HUES64 (cell line): ENCODE measurements at regions not wholly inside any gene's neighbourhood (a gene's known extent, or its start where the extent isn't known, plus 50 kb on each side); places are given as distances from the start of the nearest gene placed in this dataset.

Source experiments
- H3K27ac ChIP-seq: 2 replicates; pipeline ENCODE4 v1.7.0; 2013; ENCODE audit warnings: low read depth, low read length, inconsistent platforms
- H3K27me3 ChIP-seq: 2 replicates; pipeline ENCODE4 v1.6.1; 2013; ENCODE audit warnings: mild to moderate bottlenecking, low read length; ENCODE audit not compliant: insufficient read depth
- H3K36me3 ChIP-seq: 2 replicates; pipeline ENCODE4 v1.6.1; 2013; ENCODE audit warnings: mild to moderate bottlenecking, low read length; ENCODE audit not compliant: insufficient read depth
- H3K4me1 ChIP-seq: 2 replicates; pipeline ENCODE4 v1.6.1; 2013; ENCODE audit warnings: mild to moderate bottlenecking, low read length, moderate library complexity; ENCODE audit not compliant: insufficient read depth
- H3K4me3 ChIP-seq: 2 replicates; pipeline ENCODE4 v1.5.1; 2013; ENCODE audit warnings: mild to moderate bottlenecking, low read length, moderate library complexity
- H3K9ac ChIP-seq: 2 replicates; pipeline ENCODE4 v1.6.1; 2013; ENCODE audit warnings: mild to moderate bottlenecking, low read depth, low read length
- H3K9me3 ChIP-seq: 2 replicates; pipeline ENCODE4 v1.6.1; 2013; ENCODE audit warnings: low read depth, low read length; ENCODE audit not compliant: insufficient read depth
- WGBS: fragments of 150-250, 120-280 bp; methylation state at CpG from one replicate; pipeline ENCODE4 v1.1.7; 2013; ENCODE audit warnings: missing lambda C conversion rate; 5-methylcytosine and 5-hydroxymethylcytosine counted together

- no peak overlapping the region for H3K27ac ChIP-seq
- no peaks in the 10 kb centered on the region for H3K27me3 ChIP-seq
- no peaks in the 10 kb centered on the region for H3K4me1 ChIP-seq
- 94% methylated on average over 2 of the region's 2 CpGs for WGBS
- H3K9me3 ChIP-seq: no peaks in the 10 kb centered on the region
- no peaks in the 10 kb centered on the region for H3K36me3 ChIP-seq
- no peak overlapping the region for H3K9ac ChIP-seq
- H3K4me3 ChIP-seq: no peak overlapping the region
Observed at GRCh38 chr1:55478742-55479141, 263.6 kb upstream of the USP24 start.

GRCh38 chr1:55477953-55478352 is 262.8 kb upstream of the USP24 start:
- Histone ChIP-seq H3K9me3 (no peaks in the 10 kb centered on the region), H3K9ac (no peak overlapping the region), H3K36me3 (no peaks in the 10 kb centered on the region), H3K4me3 (no peak overlapping the region), H3K27me3 (no peaks in the 10 kb centered on the region), H3K27ac (no peak overlapping the region), H3K4me1 (no peaks in the 10 kb centered on the region)
- WGBS: 97% methylated on average over 4 of the region's 4 CpGs

GRCh38 chr1:55476445-55477015 is 261.4 kb upstream of the USP24 start:
- no peaks in the 10 kb centered on the region for H3K4me1 ChIP-seq
- no peaks in the 10 kb centered on the region for H3K36me3 ChIP-seq
- no peak overlapping the region for H3K27ac ChIP-seq
- no peak overlapping the region for H3K9ac ChIP-seq
- 94% methylated on average over 4 of the region's 6 CpGs for WGBS
- no peaks in the 10 kb centered on the region for H3K9me3 ChIP-seq
- no peak overlapping the region for H3K4me3 ChIP-seq
- no peaks in the 10 kb centered on the region for H3K27me3 ChIP-seq

DNA sequence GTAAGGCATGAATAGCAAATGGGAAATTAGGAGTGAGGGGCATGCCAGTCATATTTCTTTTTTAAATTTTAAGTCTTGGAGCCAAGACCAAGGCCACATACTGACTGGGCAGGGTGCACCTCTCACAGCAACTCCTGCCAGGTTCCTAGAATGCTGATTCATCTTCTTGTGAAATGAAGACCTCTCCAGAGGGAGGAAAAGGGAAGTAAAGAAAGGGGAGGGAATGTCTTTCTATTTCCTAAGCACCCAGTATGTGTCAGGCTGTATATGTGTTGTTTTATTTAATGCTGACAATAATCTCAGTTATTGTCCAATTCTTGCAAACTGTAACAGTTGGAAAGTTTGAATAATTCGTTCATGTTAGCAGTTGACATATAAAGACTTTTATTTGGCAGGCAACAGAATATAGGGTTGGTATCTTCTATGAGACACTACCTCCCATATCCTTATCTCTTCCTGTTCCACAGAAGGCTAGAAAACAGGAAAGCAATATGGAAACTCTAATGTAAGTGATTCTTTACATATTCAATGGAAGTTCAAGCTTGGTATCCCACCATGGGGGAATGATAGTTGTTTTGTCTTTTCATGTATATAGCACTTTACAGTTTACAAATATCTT is 259.1 kb upstream of the USP24 start:
- Histone ChIP-seq H3K4me1 (no peaks in the 10 kb centered on the region), H3K27ac (no peak overlapping the region), H3K9me3 (no peaks in the 10 kb centered on the region), H3K36me3 (no peaks in the 10 kb centered on the region), H3K9ac (no peak overlapping the region), H3K4me3 (no peak overlapping the region), H3K27me3 (no peaks in the 10 kb centered on the region)
- 100% methylated on average over 1 of the region's 1 CpG for WGBS

DNA sequence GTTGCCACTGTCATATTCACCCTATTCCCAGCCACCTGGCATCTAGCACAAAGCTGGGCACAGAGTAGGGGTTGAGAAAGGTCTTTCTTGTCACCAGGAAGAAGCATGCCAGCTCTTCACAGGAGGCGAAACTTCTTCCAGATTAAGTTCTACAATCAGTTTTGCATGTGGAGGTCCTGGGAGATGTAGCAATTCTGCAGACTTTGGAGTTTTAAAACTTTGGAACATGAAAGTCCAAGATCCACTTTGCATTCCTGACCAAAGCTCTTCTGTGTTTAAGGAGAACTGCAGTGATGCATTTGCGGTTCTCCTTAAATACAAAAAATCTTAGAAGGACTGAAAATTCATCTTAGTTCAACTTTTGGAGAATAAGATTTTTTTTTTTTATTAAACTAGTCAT is 258.5 kb upstream of the USP24 start:
- no peak overlapping the region for H3K9ac ChIP-seq
- WGBS: 100% methylated on average over 1 of the region's 2 CpGs

GRCh38 chr1:55472784-55473183 is 257.6 kb upstream of the USP24 start:
- Histone ChIP-seq H3K9ac (no peak overlapping the region), H3K27ac (no peak overlapping the region), H3K4me3 (no peak overlapping the region), H3K4me1 (0 out of 2 replicates have a peak, but pooled peaks cover 4% of the 10 kb centered on the region), H3K9me3 (no peaks in the 10 kb centered on the region), H3K36me3 (no peaks in the 10 kb centered on the region), H3K27me3 (no peaks in the 10 kb centered on the region)
- WGBS: 84% methylated on average over 2 of the region's 2 CpGs

More for the DNA sequence above, 258.5 kb upstream of the USP24 start:
- no peaks in the 10 kb centered on the region for H3K9me3 ChIP-seq
- H3K4me3 ChIP-seq: no peak overlapping the region
- no peak overlapping the region for H3K27ac ChIP-seq
- 0 out of 2 replicates have a peak, but pooled peaks cover 3% of the 10 kb centered on the region for H3K4me1 ChIP-seq
- no peaks in the 10 kb centered on the region for H3K27me3 ChIP-seq
- no peaks in the 10 kb centered on the region for H3K36me3 ChIP-seq

DNA sequence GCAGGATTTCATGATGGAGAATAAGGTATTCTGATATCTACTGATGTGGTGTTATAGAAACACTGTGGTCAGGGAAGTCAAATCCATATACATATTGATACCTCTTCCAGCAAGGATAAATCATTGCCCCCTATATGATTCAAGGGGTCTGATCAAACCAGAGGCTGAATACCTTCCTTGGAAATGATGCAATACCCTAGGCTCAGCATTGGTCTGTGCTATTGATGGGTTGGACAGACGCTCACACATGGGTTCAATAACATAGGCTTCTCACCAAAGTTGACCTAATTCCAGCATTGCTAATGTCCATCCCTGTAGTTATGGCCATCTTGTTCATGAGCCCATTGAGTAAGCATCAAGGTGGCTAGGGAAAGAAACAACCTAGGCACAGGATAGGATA is 257.0 kb upstream of the USP24 start:
- Histone ChIP-seq H3K9me3 (no peaks in the 10 kb centered on the region), H3K27ac (no peak overlapping the region), H3K4me3 (no peak overlapping the region), H3K4me1 (0 out of 2 replicates have a peak, but pooled peaks cover 4% of the 10 kb centered on the region), H3K9ac (no peak overlapping the region), H3K27me3 (no peaks in the 10 kb centered on the region), H3K36me3 (no peaks in the 10 kb centered on the region)
- 100% methylated on average over 1 of the region's 1 CpG for WGBS

DNA sequence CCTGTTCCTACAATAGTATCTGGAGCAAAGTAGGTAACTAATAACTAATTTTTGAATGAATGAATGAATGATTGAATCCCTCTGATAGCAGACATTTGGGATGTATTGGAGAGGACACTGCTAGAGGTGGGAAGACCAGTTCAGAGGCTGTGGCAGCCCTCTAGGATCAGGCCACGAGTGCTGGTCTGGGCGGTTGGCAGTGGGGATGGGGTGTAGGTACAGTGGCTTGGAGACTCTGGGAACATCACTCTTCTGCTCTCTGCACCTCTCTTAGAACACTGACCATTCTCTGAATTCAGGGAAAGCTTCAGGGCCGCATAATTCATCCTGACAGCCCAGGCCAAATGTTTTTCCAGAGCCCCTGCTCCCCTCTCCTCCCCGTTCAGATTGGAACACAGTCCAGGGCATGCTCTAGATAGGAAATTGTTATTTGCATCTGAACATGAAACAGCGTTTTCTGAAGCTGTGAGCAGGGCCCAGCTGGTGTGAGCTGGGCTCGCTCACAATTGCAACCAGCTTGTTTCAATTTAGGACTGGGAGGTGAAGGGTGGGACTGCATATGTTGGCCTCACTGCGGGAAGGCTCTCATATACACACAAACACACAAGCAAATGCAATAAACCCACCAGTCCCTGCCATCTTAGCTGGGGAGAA is 253.1 kb upstream of the USP24 start:
- Histone ChIP-seq H3K4me3 (no peak overlapping the region), H3K9me3 (no peaks in the 10 kb centered on the region), H3K27me3 (no peaks in the 10 kb centered on the region), H3K9ac (no peak overlapping the region), H3K27ac (no peak overlapping the region), H3K36me3 (no peaks in the 10 kb centered on the region), H3K4me1 (0 out of 2 replicates have a peak, but pooled peaks cover 4% of the 10 kb centered on the region)
- WGBS: 90% methylated on average over 6 of the region's 7 CpGs

GRCh38 chr1:55466921-55467320 is 251.8 kb upstream of the USP24 start:
- no peaks in the 10 kb centered on the region for H3K36me3 ChIP-seq
- no peaks in the 10 kb centered on the region for H3K9me3 ChIP-seq
- H3K4me3 ChIP-seq: no peak overlapping the region
- no peak overlapping the region for H3K27ac ChIP-seq
- 0 out of 2 replicates have a peak, but pooled peaks cover 4% of the 10 kb centered on the region for H3K4me1 ChIP-seq
- 95% methylated on average over 2 of the region's 2 CpGs for WGBS
- H3K9ac ChIP-seq: no peak overlapping the region
- H3K27me3 ChIP-seq: no peaks in the 10 kb centered on the region

GRCh38 chr1:55466373-55466772 is 251.2 kb upstream of the USP24 start:
- 0 out of 2 replicates have a peak, but pooled peaks cover 4% of the 10 kb centered on the region for H3K4me1 ChIP-seq
- no peaks in the 10 kb centered on the region for H3K36me3 ChIP-seq
- H3K27ac ChIP-seq: no peak overlapping the region
- no peak overlapping the region for H3K9ac ChIP-seq
- WGBS: 95% methylated on average over 1 of the region's 1 CpG
- no peaks in the 10 kb centered on the region for H3K9me3 ChIP-seq
- H3K27me3 ChIP-seq: no peaks in the 10 kb centered on the region
- H3K4me3 ChIP-seq: no peak overlapping the region

- Histone ChIP-seq H3K27me3 (no peaks in the 10 kb centered on the region), H3K9me3 (no peaks in the 10 kb centered on the region), H3K4me1 (0 out of 2 replicates have a peak, but pooled peaks cover 4% of the 10 kb centered on the region), H3K9ac (no peak overlapping the region), H3K27ac (no peak overlapping the region), H3K36me3 (no peaks in the 10 kb centered on the region), H3K4me3 (no peak overlapping the region)
- WGBS: 94% methylated on average over 1 of the region's 1 CpG
Observed at GRCh38 chr1:55464550-55464949, 249.4 kb upstream of the USP24 start.
